ENCODE measurements at regions not wholly inside any gene's neighbourhood (a gene's known extent, or its start where the extent isn't known, plus 50 kb on each side); places are given as distances from the start of the nearest gene placed in this dataset.

GRCh38 chr17:51372345-51373004 lies 112.1 kb downstream of the UTP18 start (continued):
- TF ChIP-seq SMARCA5 (IDR thresholded peaks at IDR 0.05) (no peak), IRF4 (IDR thresholded peaks at IDR 0.05; ENCODE audit: low read depth, low read length) (no peak), RCOR1 (conservative IDR thresholded peaks at IDR 0.05; ENCODE audit: low read depth, low read length) (no peak), SIX5 (IDR thresholded peaks at IDR 0.05; ENCODE audit: low read depth, low read length, severe bottlenecking) (peak; percentile 65), ZBTB40 (IDR thresholded peaks at IDR 0.05; ENCODE audit: borderline replicate concordance) (peak; percentile 74; the same call in 1 of the 2 replicates), CHD2 (IDR thresholded peaks at IDR 0.05; ENCODE audit: borderline replicate concordance, low read depth, low read length) (no peak), ATF2 (IDR thresholded peaks at IDR 0.05; ENCODE audit: low read length) (no peak), NBN (IDR thresholded peaks at IDR 0.05) (no peak), CHD4 (IDR thresholded peaks at IDR 0.05) (no peak), ZBED1 (IDR thresholded peaks at IDR 0.05; ENCODE audit: borderline replicate concordance) (no peak), NFYB (IDR thresholded peaks at IDR 0.05; ENCODE audit: insufficient read depth, low read depth, low read length) (peak; percentile 94), WRNIP1 (IDR thresholded peaks at IDR 0.05; ENCODE audit: borderline replicate concordance, low read depth, low read length) (no peak), NFYA (IDR thresholded peaks at IDR 0.05; ENCODE audit: borderline replicate concordance, low read depth, low read length) (no peak; the same call in 1 of the 2 replicates), ZZZ3 (IDR thresholded peaks at IDR 0.05; ENCODE audit: control insufficient read depth, insufficient read length, low read depth) (no peak), CBX3 (IDR thresholded peaks at IDR 0.05; ENCODE audit: borderline replicate concordance, low read depth) (no peak), EGR1 (IDR thresholded peaks at IDR 0.05; ENCODE audit: borderline replicate concordance in 1 of 2, low read depth in 2 of 2, low read length in 2 of 2) (no peak), ZNF217 (IDR thresholded peaks at IDR 0.05) (no peak), MLLT1 (IDR thresholded peaks at IDR 0.05) (0 out of 2 replicates have a peak, but pooled peaks have one; percentile 29), E2F8 (IDR thresholded peaks at IDR 0.05; ENCODE audit: low read depth, partially characterized antibody) (no peak), ATF7 (IDR thresholded peaks at IDR 0.05; ENCODE audit: low read depth) (no peak), ZNF24 (IDR thresholded peaks at IDR 0.05) (no peak), EZH2 (IDR thresholded peaks at IDR 0.05; ENCODE audit: borderline replicate concordance, control insufficient read depth, low read depth, low read length) (no peak)

All from GM12878 (cell line).